NCI-H69 (cell line): ENCODE measurements at regions not wholly inside any gene's neighbourhood (a gene's known extent, or its start where the extent isn't known, plus 50 kb on each side); places are given as distances from the start of the nearest gene placed in this dataset.

ENCODE experiments used
- DNase-seq: peaks from one replicate; lab custom pipeline; 2025; lab: John Stamatoyannopoulos, UW

- DNase-seq = no peak
Observed at GRCh38 chr13:74871369-74872070, 610.4 kb downstream of the TBC1D4 start.

GRCh38 chr13:74870865-74871264 is 611.1 kb downstream of the TBC1D4 start:
- no peak for DNase-seq

GRCh38 chr13:74869846-74870245 is 612.1 kb downstream of the TBC1D4 start:
- DNase-seq = no peak

GRCh38 chr13:74868049-74868448 is 613.9 kb downstream of the TBC1D4 start:
- DNase-seq = no peak

- no peak for DNase-seq
Observed at GRCh38 chr13:74867460-74867859, 614.5 kb downstream of the TBC1D4 start.

- DNase-seq = no peak
Observed at GRCh38 chr13:74866101-74866500, 615.9 kb downstream of the TBC1D4 start.

GRCh38 chr13:74865656-74866055 is 616.3 kb downstream of the TBC1D4 start:
- no peak for DNase-seq

- no peak for DNase-seq
Observed at GRCh38 chr13:74860789-74861188, 621.2 kb downstream of the TBC1D4 start.

- DNase-seq = no peak
Observed at GRCh38 chr13:74850893-74851292, 631.1 kb downstream of the TBC1D4 start.

- no peak for DNase-seq
Observed at GRCh38 chr13:74847966-74848365, 634.0 kb downstream of the TBC1D4 start.

- DNase-seq = no peak
Observed at GRCh38 chr13:74845806-74846205, 636.2 kb downstream of the TBC1D4 start.

- DNase-seq = no peak
Observed at GRCh38 chr13:74841651-74842050, 640.3 kb downstream of the TBC1D4 start.

- DNase-seq = no peak
Observed at GRCh38 chr13:74841123-74841522, 640.8 kb downstream of the TBC1D4 start.

- no peak for DNase-seq
Observed at GRCh38 chr13:74839656-74840055, 642.3 kb downstream of the TBC1D4 start.

GRCh38 chr13:74838096-74838495 is 643.9 kb downstream of the TBC1D4 start:
- no peak for DNase-seq

GRCh38 chr13:74836628-74837027 is 645.3 kb downstream of the TBC1D4 start:
- DNase-seq = no peak

- no peak for DNase-seq
Observed at GRCh38 chr13:74835579-74835978, 646.4 kb downstream of the TBC1D4 start.

- DNase-seq = no peak
Observed at GRCh38 chr13:74825938-74826246, 656.1 kb downstream of the TBC1D4 start.

GRCh38 chr13:74825152-74825937 is 656.6 kb downstream of the TBC1D4 start:
- no peak for DNase-seq

- DNase-seq = no peak
Observed at GRCh38 chr13:74820809-74821208, 661.2 kb downstream of the TBC1D4 start.

- DNase-seq = no peak
Observed at GRCh38 chr13:74819549-74819948, 662.4 kb downstream of the TBC1D4 start.

- no peak for DNase-seq
Observed at GRCh38 chr13:74816737-74817136, 665.2 kb downstream of the TBC1D4 start.

GRCh38 chr13:74796157-74796556 is 662.0 kb upstream of the KLF12 start:
- DNase-seq = no peak

GRCh38 chr13:74795526-74795925 is 661.3 kb upstream of the KLF12 start:
- DNase-seq = no peak
